DOHH2 (cell line): ENCODE measurements at regions not wholly inside any gene's neighbourhood (a gene's known extent, or its start where the extent isn't known, plus 50 kb on each side); places are given as distances from the start of the nearest gene placed in this dataset.

Experiments
- H3F3A ChIP-seq: fragments of 200-600 bp; sonication (generic), shearing (Covaris generic); 2 replicates; pipeline ENCODE4 v1.6.0; 2016; ENCODE audit warnings: antibody characterized with exemption, mild to moderate bottlenecking; ENCODE audit not compliant: control insufficient read depth, insufficient read depth
- H3K27ac ChIP-seq: fragments of 200-600 bp; sonication (generic); 2 replicates; pipeline ENCODE4 v1.5.1; 2014; ENCODE audit warnings: low read depth, mild to moderate bottlenecking, low read length, moderate library complexity
- H3K27me3 ChIP-seq: fragments of 200-600 bp; sonication (generic); 2 replicates; pipeline ENCODE4 v1.6.1; 2014; ENCODE audit warnings: mild to moderate bottlenecking, low read length, mixed read lengths; ENCODE audit not compliant: control insufficient read depth
- H3K36me3 ChIP-seq: fragments of 200-600 bp; sonication (generic); 2 replicates; pipeline ENCODE4 v1.6.1; 2014; ENCODE audit warnings: mild to moderate bottlenecking, low read length, moderate library complexity, mixed read lengths; ENCODE audit not compliant: control insufficient read depth
- H3K4me1 ChIP-seq: fragments of 200-600 bp; sonication (generic); 2 replicates; pipeline ENCODE4 v1.6.1; 2014; ENCODE audit warnings: mild to moderate bottlenecking, low read length, mixed read lengths; ENCODE audit not compliant: control insufficient read depth
- H3K4me2 ChIP-seq: fragments of 200-600 bp; sonication (generic); 2 replicates; pipeline ENCODE4 v1.6.0; 2014; ENCODE audit warnings: mild to moderate bottlenecking, low read length, moderate library complexity
- H3K4me3 ChIP-seq: fragments of 200-600 bp; sonication (generic); 2 replicates; pipeline ENCODE4 v1.5.1; 2014; ENCODE audit warnings: mild to moderate bottlenecking, low read length, mixed read lengths
- H3K79me2 ChIP-seq: fragments of 200-600 bp; sonication (generic); 2 replicates; pipeline ENCODE4 v1.6.1; 2014; ENCODE audit warnings: mild to moderate bottlenecking, low read length, mixed read lengths; ENCODE audit not compliant: control insufficient read depth
- H3K9me2 ChIP-seq: fragments of 200-600 bp; sonication (generic); replicated peaks from 2 replicates; pipeline ENCODE4 v1.6.1; 2014; ENCODE audit warnings: mild to moderate bottlenecking, low read length, mixed read lengths; ENCODE audit not compliant: control insufficient read depth
- H3K9me3 ChIP-seq: fragments of 200-600 bp; sonication (generic); 2 replicates; pipeline ENCODE4 v1.6.1; 2014; ENCODE audit warnings: antibody characterized with exemption, low read length, mixed read lengths; ENCODE audit not compliant: control insufficient read depth, insufficient read depth
- H4K20me1 ChIP-seq: fragments of 200-600 bp; sonication (generic); 2 replicates; pipeline ENCODE4 v1.6.0; 2014; ENCODE audit warnings: low read depth, mild to moderate bottlenecking, antibody characterized with exemption, low read length, moderate library complexity; ENCODE audit not compliant: control insufficient read depth, insufficient read depth
- CTCF ChIP-seq: fragments of 200-600 bp; sonication (generic); IDR thresholded peaks from one replicate; pipeline ENCODE4 v1.5.1; 2014; ENCODE audit warnings: antibody characterized with exemption, mild to moderate bottlenecking, low read depth, low read length; ENCODE audit not compliant: poor library complexity, severe bottlenecking
- EZH2phosphoT487 ChIP-seq: fragments of 200-600 bp; sonication (generic); IDR thresholded peaks from 2 replicates; pipeline ENCODE4 v1.6.1; 2017; ENCODE audit warnings: borderline replicate concordance, mild to moderate bottlenecking, antibody characterized with exemption, low read length, moderate library complexity, mixed read lengths

- H3K36me3 ChIP-seq = no peaks in the 10 kb centered on the region
- H3K79me2 ChIP-seq = no peaks in the 10 kb centered on the region
- H3K9me2 ChIP-seq = no peaks in the 10 kb centered on the region
- no peak for TF ChIP-seq EZH2phosphoT487
- peak; percentile 68 for TF ChIP-seq CTCF
- H3K27ac ChIP-seq = no peak overlapping the region
- no peaks in the 10 kb centered on the region for H3K27me3 ChIP-seq
- no peak overlapping the region for H3K4me2 ChIP-seq
- no peak overlapping the region for H3K4me3 ChIP-seq
- no peaks in the 10 kb centered on the region for H3F3A ChIP-seq
- no peaks in the 10 kb centered on the region for H3K9me3 ChIP-seq
- no peaks in the 10 kb centered on the region for H4K20me1 ChIP-seq
- no peaks in the 10 kb centered on the region for H3K4me1 ChIP-seq
Measured at GRCh38 chr11:32176223-32176934, 85.5 kb downstream of the RCN1 start.

- Histone ChIP-seq H4K20me1 (no peaks in the 10 kb centered on the region), H3K27me3 (no peaks in the 10 kb centered on the region), H3K4me2 (no peak overlapping the region), H3K27ac (no peak overlapping the region), H3K4me1 (no peaks in the 10 kb centered on the region), H3K9me2 (no peaks in the 10 kb centered on the region), H3F3A (no peaks in the 10 kb centered on the region), H3K79me2 (no peaks in the 10 kb centered on the region), H3K4me3 (no peak overlapping the region), H3K9me3 (no peaks in the 10 kb centered on the region), H3K36me3 (no peaks in the 10 kb centered on the region)
- no peak for TF ChIP-seq CTCF
- no peak for TF ChIP-seq EZH2phosphoT487
Measured at GRCh38 chr11:32178692-32179091, 87.8 kb downstream of the RCN1 start.

GRCh38 chr11:32183512-32183911 is 92.6 kb downstream of the RCN1 start:
- no peaks in the 10 kb centered on the region for H3K9me3 ChIP-seq
- no peaks in the 10 kb centered on the region for H3K79me2 ChIP-seq
- no peaks in the 10 kb centered on the region for H4K20me1 ChIP-seq
- H3K36me3 ChIP-seq = no peaks in the 10 kb centered on the region
- no peaks in the 10 kb centered on the region for H3K27me3 ChIP-seq
- H3K4me3 ChIP-seq = no peak overlapping the region
- H3F3A ChIP-seq = no peaks in the 10 kb centered on the region
- no peaks in the 10 kb centered on the region for H3K4me1 ChIP-seq
- TF ChIP-seq EZH2phosphoT487 (no peak), CTCF (no peak)
- H3K27ac ChIP-seq = no peak overlapping the region
- no peaks in the 10 kb centered on the region for H3K9me2 ChIP-seq
- no peak overlapping the region for H3K4me2 ChIP-seq
